Type B pancreatic cell (in vitro differentiated cells): ENCODE measurements at regions not wholly inside any gene's neighbourhood (a gene's known extent, or its start where the extent isn't known, plus 50 kb on each side); places are given as distances from the start of the nearest gene placed in this dataset.

Source experiments
- DNase-seq: peaks from one replicate; pipeline ENCODE4 v3.0.0; 2021; ENCODE audit warnings: mixed read lengths; ENCODE audit not compliant: unreplicated experiment; ENCODE audit errors: extremely low spot score
- H3K27ac Mint-ChIP-seq: 2 replicates; pipeline ENCODE4 v1.8.0; 2021; ENCODE audit warnings: mild to moderate bottlenecking, mixed read lengths
- H3K27me3 Mint-ChIP-seq: 2 replicates; pipeline ENCODE4 v1.8.0; 2021; ENCODE audit warnings: mixed read lengths
- H3K36me3 Mint-ChIP-seq: 2 replicates; pipeline ENCODE4 v1.8.0; 2021; ENCODE audit warnings: mixed read lengths
- H3K4me1 Mint-ChIP-seq: one replicate; pipeline ENCODE4 v1.8.0; 2021; ENCODE audit warnings: mixed read lengths; ENCODE audit not compliant: unreplicated experiment
- H3K4me3 Mint-ChIP-seq: 2 replicates; pipeline ENCODE4 v1.8.0; 2021; ENCODE audit warnings: mild to moderate bottlenecking, mixed read lengths
- H3K9me3 Mint-ChIP-seq: 2 replicates; pipeline ENCODE4 v1.8.0; 2021; ENCODE audit warnings: mixed read lengths
- TF ChIP-seq, protein P1 (sequence below): fragments of 200-600 bp; sonication (generic); conservative IDR thresholded peaks from 2 replicates; pipeline ENCODE4 v1.5.0; 2021; ENCODE audit warnings: antibody characterized with exemption, mild to moderate bottlenecking

DNA sequence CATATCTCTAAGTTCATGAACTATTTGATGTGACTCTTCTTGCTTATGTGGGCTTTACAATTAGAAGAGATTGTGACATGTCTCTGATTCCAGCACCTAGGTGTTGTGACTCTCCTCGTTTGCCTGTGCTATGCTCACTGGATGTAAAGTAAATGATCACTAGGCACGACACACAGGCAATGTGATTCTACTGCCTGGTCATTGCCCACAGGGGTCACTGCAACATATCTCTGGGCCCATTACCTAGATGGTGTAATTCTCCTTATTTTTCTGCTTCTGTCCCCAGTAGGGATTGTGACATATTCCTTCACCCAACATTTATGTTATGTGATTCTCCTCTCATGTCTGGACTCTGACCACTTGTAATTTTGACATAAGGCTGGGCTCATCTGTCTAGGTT lies 65.8 kb upstream of the ZNF91 start:
- Mint-ChIP-seq H3K4me1 (no peaks in the 10 kb centered on the region), H3K27me3 (no peaks in the 10 kb centered on the region), H3K9me3 (peaks cover 36% of the 10 kb centered on the region), H3K4me3 (no peak overlapping the region), H3K27ac (no peak overlapping the region), H3K36me3 (peaks cover 4% of the 10 kb centered on the region)
- TF ChIP-seq, protein P1, sequence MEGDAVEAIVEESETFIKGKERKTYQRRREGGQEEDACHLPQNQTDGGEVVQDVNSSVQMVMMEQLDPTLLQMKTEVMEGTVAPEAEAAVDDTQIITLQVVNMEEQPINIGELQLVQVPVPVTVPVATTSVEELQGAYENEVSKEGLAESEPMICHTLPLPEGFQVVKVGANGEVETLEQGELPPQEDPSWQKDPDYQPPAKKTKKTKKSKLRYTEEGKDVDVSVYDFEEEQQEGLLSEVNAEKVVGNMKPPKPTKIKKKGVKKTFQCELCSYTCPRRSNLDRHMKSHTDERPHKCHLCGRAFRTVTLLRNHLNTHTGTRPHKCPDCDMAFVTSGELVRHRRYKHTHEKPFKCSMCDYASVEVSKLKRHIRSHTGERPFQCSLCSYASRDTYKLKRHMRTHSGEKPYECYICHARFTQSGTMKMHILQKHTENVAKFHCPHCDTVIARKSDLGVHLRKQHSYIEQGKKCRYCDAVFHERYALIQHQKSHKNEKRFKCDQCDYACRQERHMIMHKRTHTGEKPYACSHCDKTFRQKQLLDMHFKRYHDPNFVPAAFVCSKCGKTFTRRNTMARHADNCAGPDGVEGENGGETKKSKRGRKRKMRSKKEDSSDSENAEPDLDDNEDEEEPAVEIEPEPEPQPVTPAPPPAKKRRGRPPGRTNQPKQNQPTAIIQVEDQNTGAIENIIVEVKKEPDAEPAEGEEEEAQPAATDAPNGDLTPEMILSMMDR: no peak
- no peak for DNase-seq

GRCh38 chr19:23460656-23461055 lies 65.4 kb upstream of the ZNF91 start:
- DNase-seq: no peak
- Mint-ChIP-seq H3K36me3 (peaks cover 4% of the 10 kb centered on the region), H3K9me3 (peaks cover 36% of the 10 kb centered on the region), H3K27me3 (no peaks in the 10 kb centered on the region), H3K4me1 (no peaks in the 10 kb centered on the region), H3K4me3 (no peak overlapping the region), H3K27ac (no peak overlapping the region)
- TF ChIP-seq, protein P1: no peak
